ENCODE measurements at regions not wholly inside any gene's neighbourhood (a gene's known extent, or its start where the extent isn't known, plus 50 kb on each side); places are given as distances from the start of the nearest gene placed in this dataset.

GRCh38 chr3:21803604-21804003 is 52.6 kb upstream of the ZNF385D start:
- Histone ChIP-seq H2BK20ac (ENCODE audit: low read depth, low read length, poor library complexity, severe bottlenecking) (no peak overlapping the region), H4K20me1 (ENCODE audit: control insufficient read depth, insufficient read depth, insufficient read length) (no peaks in the 10 kb centered on the region), H3T11ph (ENCODE audit: low read length) (no peak overlapping the region), H3K23me2 (ENCODE audit: insufficient read length, low read depth, low read length, poor library complexity, severe bottlenecking) (no peaks in the 10 kb centered on the region), H3K14ac (ENCODE audit: insufficient read depth, low read length) (no peak overlapping the region), H4K5ac (ENCODE audit: insufficient read length, low read depth, low read length) (no peak overlapping the region), H3K27ac (ENCODE audit: insufficient read length, low read depth, low read length) (no peak overlapping the region), H3K56ac (ENCODE audit: insufficient read length, low read depth, low read length) (no peak overlapping the region), H3K4me1 (ENCODE audit: insufficient read depth, low read length) (no peaks in the 10 kb centered on the region), H4K91ac (ENCODE audit: insufficient read length, low read depth, low read length) (no peak overlapping the region), H3K79me1 (ENCODE audit: insufficient read depth, low read depth, low read length, poor library complexity, severe bottlenecking) (no peaks in the 10 kb centered on the region), H3K27me3 (ENCODE audit: insufficient read depth, low read length) (no peaks in the 10 kb centered on the region), H2BK12ac (ENCODE audit: insufficient read length, low read depth, low read length) (no peak overlapping the region), H3K23ac (ENCODE audit: insufficient read length, low read depth, low read length) (no peak overlapping the region), H2BK5ac (ENCODE audit: insufficient read length, low read length) (no peak overlapping the region), H3K79me2 (ENCODE audit: insufficient read depth, low read length) (no peaks in the 10 kb centered on the region), H2AFZ (ENCODE audit: low read length) (no peak overlapping the region), H4K8ac (replicated peaks; ENCODE audit: insufficient read length, low read depth, low read length) (no peak overlapping the region), H3K9me3 (ENCODE audit: control insufficient read depth, low read depth, low read length) (no peaks in the 10 kb centered on the region), H3K4me2 (ENCODE audit: insufficient read depth, insufficient read length, low read length) (no peak overlapping the region), H3K4ac (ENCODE audit: low read depth, low read length) (no peak overlapping the region), H3K9ac (ENCODE audit: extremely low read depth, insufficient read length, low read length) (no peak overlapping the region), H2AK5ac (ENCODE audit: insufficient read length, low read length) (no peak overlapping the region), H2BK120ac (ENCODE audit: low read depth, low read length, poor library complexity, severe bottlenecking) (no peak overlapping the region), H3K18ac (ENCODE audit: insufficient read length, low read depth, low read length) (no peak overlapping the region), H2BK15ac (ENCODE audit: low read depth, low read length) (no peak overlapping the region)
- no CpG with 5 or more reads among the region's 1 CpG for WGBS (ENCODE audit: extremely low coverage, insufficient read length, low lambda C conversion rate)
- no peaks in the 10 kb centered on the region for H3K36me3 Mint-ChIP-seq (ENCODE audit: insufficient read depth in 1 of 3, low read depth in 3 of 3)
- no peak overlapping the region for H3K4me3 Mint-ChIP-seq
- H3K27ac Mint-ChIP-seq = no peak overlapping the region
- DNase-seq = no peak
- no peaks in the 10 kb centered on the region for H3K4me1 Mint-ChIP-seq
- peaks cover 4 to 7% of the 10 kb centered on the region in 2 experiments; a peak in 2 of 5 replicates for H3K9me3 Mint-ChIP-seq
- H3K27me3 Mint-ChIP-seq (ENCODE audit: low read depth) = no peaks in the 10 kb centered on the region
- TF ChIP-seq CTCF (conservative IDR thresholded peaks at IDR 0.05) = no peak
